ENCODE measurements at regions not wholly inside any gene's neighbourhood (a gene's known extent, or its start where the extent isn't known, plus 50 kb on each side); places are given as distances from the start of the nearest gene placed in this dataset.

DNA sequence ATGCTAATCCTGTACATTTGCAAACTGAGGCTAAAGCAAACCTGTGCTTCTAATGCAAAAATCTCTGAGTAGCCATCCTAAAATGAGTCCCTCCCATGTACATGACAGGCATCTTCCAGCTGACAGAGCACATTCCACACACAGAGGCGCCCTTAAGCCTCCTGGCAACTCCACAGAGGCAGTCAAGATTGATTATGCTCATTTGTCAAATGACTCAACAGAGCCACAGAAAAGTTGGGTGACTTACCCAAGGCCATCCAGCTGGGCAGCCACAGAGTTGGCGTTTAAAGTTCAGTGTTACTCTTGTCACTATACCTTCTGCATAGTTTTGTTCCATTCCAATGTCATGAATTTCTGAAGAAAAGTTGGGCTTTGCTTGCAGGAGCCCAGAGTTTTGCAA is 394.6 kb upstream of the FGF13 start:
- TF ChIP-seq SP1 (IDR thresholded peaks at IDR 0.05): no peak
- no peak for TF ChIP-seq SP1 (CRISPR knock-in tag; IDR thresholded peaks at IDR 0.05)
- no peak for TF ChIP-seq HCFC1 (IDR thresholded peaks at IDR 0.05; ENCODE audit: low read depth, low read length)
- TF ChIP-seq RBM39 (IDR thresholded peaks at IDR 0.05; ENCODE audit: low read depth, low read length, poor library complexity, severe bottlenecking): no peak
- no peak for TF ChIP-seq RAD21 (CRISPR knock-in tag; IDR thresholded peaks at IDR 0.05)
- TF ChIP-seq YY1 (IDR thresholded peaks at IDR 0.05; ENCODE audit: insufficient read depth, insufficient replicate concordance, low read depth, low read length): no peak
- TF ChIP-seq ZNF274 (CRISPR knock-in tag; IDR thresholded peaks at IDR 0.05): no peak
- TF ChIP-seq ZNF720 (CRISPR knock-in tag; IDR thresholded peaks at IDR 0.05): no peak
- no peak for TF ChIP-seq ZSCAN25 (CRISPR knock-in tag; IDR thresholded peaks at IDR 0.05)

All from HepG2 (cell line).